ENCODE measurements at regions not wholly inside any gene's neighbourhood (a gene's known extent, or its start where the extent isn't known, plus 50 kb on each side); places are given as distances from the start of the nearest gene placed in this dataset.

GRCh38 chr5:87997662-87998061, 271.0 kb downstream of the TMEM161B start:
- H3K4me1 ChIP-seq: no peaks in the 10 kb centered on the region
- no peak for DNase-seq
- no peak for ATAC-seq
- no peak overlapping the region for H3K27ac ChIP-seq
- intact Hi-C loops (cut with DNase I): no loop called here
- H3K36me3 ChIP-seq: no peaks in the 10 kb centered on the region
- H3K9me3 ChIP-seq: peaks cover 0 to 8% of the 10 kb centered on the region in 2 donors
- H3K27me3 ChIP-seq: no peaks in the 10 kb centered on the region
- no peak overlapping the region for H3K4me3 ChIP-seq
- TF ChIP-seq CTCF (IDR thresholded peaks at IDR 0.05): no peak

DNA sequence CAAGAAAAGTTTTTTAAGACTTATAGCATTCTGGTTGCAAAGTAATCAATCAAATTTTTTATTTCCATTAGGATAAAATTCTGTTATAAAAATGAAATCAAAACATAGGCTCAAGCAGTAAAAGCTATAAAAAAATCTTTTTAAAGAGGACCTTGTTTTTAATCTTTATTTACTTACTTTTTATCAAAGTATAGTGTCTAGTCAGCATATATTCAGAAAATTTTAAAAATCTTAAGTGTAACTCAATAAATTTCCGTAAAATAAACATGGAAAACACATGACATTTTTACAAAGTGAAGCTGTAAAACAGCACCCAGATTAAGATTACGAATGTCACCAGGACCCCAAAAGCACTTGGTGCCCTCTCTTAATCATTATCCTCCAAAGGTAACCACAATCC, 302.4 kb downstream of the TMEM161B start:
- intact Hi-C loops (cut with DNase I): no loop called here
- Histone ChIP-seq H3K4me1 (no peaks in the 10 kb centered on the region), H3K27ac (no peak overlapping the region), H3K9me3 (no peaks in the 10 kb centered on the region), H3K27me3 (no peaks in the 10 kb centered on the region), H3K36me3 (no peaks in the 10 kb centered on the region), H3K4me3 (no peak overlapping the region)
- ATAC-seq (no peak), DNase-seq (no peak)
- no peak for TF ChIP-seq CTCF (IDR thresholded peaks at IDR 0.05)

GRCh38 chr5:87954121-87954520, 314.5 kb downstream of the TMEM161B start:
- DNase-seq (no peak), ATAC-seq (no peak)
- Histone ChIP-seq H3K27ac (no peak overlapping the region), H3K4me3 (no peak overlapping the region), H3K27me3 (no peaks in the 10 kb centered on the region), H3K4me1 (no peaks in the 10 kb centered on the region), H3K9me3 (no peaks in the 10 kb centered on the region), H3K36me3 (no peaks in the 10 kb centered on the region)
- intact Hi-C loops (cut with DNase I): no loop called here
- no peak for TF ChIP-seq CTCF (IDR thresholded peaks at IDR 0.05)

DNA sequence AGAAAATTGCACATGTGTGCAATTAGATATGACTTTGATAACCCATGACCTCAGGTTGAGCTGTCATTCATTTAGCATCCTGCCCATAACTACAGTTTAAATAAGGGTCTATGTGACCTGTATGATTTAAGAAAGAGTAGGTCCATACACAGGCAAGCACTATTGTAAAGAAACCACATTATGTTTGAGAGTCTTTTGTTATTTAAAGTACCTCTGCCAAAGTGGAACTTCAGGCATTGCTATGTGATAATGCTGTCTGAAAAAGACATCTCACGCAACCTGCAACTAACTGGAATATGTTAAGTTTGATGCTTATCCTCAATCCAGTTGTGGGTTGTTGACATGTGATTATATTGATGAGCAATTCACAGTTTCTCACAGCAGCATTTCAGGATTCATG, 317.0 kb downstream of the TMEM161B start:
- Histone ChIP-seq H3K4me3 (no peak overlapping the region), H3K27me3 (no peaks in the 10 kb centered on the region), H3K4me1 (no peaks in the 10 kb centered on the region), H3K27ac (no peak overlapping the region), H3K9me3 (no peaks in the 10 kb centered on the region), H3K36me3 (no peaks in the 10 kb centered on the region)
- intact Hi-C loops (cut with DNase I): no loop called here
- no peak for DNase-seq
- TF ChIP-seq CTCF (IDR thresholded peaks at IDR 0.05): no peak
- ATAC-seq: no peak

DNA sequence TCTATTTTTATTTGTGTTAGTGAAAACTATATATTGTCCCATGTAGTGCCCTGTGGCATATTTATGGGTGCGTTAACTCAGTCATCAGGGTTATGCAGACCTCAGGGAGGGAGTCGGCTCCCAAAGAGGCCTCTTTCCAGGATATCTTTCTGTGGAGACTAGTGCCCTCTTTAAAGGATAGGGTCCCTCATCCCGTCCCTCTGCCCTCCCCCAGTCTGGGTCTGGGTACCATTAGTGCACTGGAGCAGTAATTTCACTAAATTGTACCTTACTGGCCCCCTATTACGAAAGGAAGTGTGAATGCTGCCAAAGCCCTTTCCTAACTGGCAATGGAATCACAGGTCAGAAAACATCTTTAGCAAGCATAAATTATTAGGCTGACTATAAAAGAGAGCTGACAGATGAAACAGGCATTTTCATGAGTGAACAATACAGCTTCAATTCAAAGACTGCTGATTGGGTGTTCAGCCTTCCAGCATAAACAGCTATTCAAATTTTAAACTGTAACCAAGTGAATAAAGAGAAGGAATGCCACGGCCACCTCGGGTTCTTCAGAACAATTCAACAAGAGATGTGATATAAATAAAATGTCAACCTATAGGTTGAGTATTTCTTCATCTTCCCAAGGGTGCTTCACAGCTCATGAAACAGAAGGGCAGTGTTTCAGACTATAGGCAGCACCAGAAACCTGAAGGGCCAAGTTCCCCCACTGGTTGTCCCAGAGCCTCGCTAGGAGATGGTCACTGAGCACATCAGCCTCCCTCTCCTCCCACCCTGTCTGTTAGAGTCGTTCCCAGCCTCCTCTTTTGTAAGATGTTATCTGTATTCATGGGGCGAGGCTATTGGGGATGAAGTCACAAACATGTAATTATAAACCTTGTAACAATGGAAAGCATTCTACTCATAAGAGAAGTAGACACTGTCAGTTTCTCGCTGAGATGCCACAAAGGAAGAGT, 318.7 kb downstream of the TMEM161B start:
- no peaks in the 10 kb centered on the region for H3K9me3 ChIP-seq
- H3K4me3 ChIP-seq: no peak overlapping the region
- no peak for ATAC-seq
- intact Hi-C loops (cut with DNase I): no loop called here
- no peaks in the 10 kb centered on the region for H3K4me1 ChIP-seq
- no peak overlapping the region for H3K27ac ChIP-seq
- no peaks in the 10 kb centered on the region for H3K27me3 ChIP-seq
- TF ChIP-seq CTCF (IDR thresholded peaks at IDR 0.05): no peak
- H3K36me3 ChIP-seq: no peaks in the 10 kb centered on the region
- DNase-seq: no peak

All from left lung (tissue), 4 donors.